NK-92 (cell line): ENCODE measurements at regions not wholly inside any gene's neighbourhood (a gene's known extent, or its start where the extent isn't known, plus 50 kb on each side); places are given as distances from the start of the nearest gene placed in this dataset.
"Not testable (repeated sequence)": the region's sequence is repeated elsewhere in the genome, so short reads cannot be mapped to it uniquely, and the experiment has no call there.

Experiments used
- DNase-seq: peaks from one replicate; lab custom pipeline; 2025; ENCODE audit not compliant: unreplicated experiment; lab: John Stamatoyannopoulos, UW

DNA sequence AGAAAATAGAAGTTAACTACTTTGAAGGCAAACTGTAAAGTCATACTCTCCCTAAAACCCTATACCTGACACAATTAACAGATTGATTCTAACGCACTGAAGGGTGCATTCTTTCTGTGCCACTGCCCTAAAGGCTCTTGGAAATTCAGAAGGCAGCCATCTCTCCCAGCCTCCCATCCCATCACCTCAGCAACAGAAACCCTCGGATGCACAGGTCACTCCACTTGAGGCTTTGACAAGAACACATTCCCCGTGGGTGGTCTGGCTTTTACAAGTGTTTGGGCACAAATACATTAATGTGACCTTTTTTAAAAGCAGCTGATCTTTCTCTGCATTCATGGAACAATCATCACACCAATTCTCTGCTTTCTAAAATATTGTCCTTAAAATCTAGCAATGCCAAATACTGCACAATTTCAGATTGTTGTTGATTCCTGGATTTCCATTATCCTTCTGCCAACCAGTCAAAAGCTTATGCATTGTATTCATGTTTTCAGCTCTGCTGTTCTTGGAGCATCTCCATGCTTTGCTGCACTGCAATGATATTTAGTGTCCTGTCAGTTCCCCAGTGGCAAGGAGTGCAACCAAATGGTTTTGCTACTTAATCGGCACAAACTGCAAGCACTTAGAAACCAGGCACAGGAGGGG is 175.6 kb downstream of the TMEM161B start:
- no peak for DNase-seq

DNA sequence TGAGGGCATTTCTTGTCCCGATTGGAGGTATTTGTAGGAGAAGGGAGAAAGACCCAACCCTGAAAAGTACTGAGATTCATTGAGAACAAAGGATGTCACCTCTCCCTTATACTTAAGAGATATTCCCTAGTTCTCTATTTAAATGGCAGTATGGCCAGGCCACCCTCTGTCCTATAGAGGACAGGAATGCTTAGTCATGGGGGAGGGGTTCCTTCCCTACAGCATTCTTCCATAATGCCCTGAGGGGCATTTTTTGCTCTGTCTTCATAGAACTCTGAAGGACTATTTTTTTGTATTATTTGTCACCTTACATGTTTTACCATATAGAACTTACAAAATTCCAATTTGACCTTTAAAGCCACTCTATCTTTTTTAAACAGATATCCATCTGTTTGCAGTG is 176.3 kb downstream of the TMEM161B start:
- DNase-seq = no peak

DNA sequence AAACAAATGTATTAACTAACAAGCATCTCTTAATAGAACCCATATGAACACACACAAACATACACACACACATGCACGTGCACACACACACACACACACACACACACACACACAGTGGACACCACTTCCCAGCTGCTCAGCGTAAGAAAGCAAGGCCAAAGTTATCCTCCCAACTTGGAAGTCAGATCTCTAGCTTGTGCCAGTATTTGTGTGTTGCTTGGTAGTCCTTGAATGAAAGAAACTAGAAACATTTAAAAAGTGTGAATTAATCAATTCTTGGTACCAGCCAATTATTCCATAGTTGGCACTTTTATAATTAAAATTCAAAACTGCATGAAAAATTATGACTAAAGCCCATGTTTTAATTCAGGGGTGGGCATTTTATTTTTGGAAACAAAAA is 178.1 kb downstream of the TMEM161B start:
- DNase-seq = no peak

DNA sequence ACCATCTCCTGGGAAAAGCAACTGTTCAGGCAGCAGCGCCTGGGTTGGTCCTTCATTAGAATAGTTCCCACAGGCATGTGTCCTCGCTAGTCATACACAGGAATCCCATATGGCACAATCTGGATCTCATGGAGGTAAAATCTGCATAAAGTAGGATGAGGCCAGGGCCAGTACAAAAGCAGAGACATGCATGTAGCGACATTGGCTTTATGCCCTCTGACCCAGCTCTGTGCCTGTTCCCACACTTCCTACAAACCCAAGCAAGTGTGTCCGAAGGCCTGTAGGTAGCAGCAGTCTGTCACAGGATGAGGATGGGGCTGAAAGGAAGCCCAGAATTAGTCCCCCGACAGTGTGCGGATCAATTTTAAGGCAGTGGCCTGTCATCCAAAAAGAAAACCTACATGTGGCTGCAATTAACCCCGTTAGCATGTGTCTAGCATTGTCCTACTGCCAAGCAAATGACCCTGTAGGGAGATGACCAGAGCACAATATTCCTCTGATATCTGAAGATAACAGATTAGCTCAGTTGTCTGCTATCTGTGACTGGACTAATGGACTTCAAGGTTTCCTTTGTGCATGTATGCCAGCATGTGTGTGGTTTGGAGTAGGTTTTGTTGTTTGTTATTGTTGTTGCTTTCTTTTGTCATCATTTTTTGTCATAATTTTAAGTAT is 178.8 kb downstream of the TMEM161B start:
- no peak for DNase-seq

DNA sequence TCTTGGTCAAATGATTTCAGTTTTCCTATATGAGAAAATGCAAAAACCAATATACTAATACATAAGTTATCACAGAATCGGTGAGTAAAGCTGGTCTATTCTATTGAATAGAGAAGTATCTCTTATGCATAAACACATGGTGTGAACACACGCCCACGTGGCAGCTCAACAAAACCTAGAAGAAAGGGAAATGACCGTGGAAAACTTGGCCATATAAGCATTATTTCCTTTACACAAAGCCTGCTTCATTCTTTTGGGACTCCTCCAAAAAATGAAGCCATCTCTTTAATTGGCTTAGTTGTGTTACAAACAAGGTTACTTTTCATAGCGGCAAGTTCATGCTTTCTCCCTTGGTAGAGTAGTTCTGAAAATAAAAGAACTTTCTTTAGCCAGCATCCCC is 183.2 kb downstream of the TMEM161B start:
- DNase-seq = no peak

DNA sequence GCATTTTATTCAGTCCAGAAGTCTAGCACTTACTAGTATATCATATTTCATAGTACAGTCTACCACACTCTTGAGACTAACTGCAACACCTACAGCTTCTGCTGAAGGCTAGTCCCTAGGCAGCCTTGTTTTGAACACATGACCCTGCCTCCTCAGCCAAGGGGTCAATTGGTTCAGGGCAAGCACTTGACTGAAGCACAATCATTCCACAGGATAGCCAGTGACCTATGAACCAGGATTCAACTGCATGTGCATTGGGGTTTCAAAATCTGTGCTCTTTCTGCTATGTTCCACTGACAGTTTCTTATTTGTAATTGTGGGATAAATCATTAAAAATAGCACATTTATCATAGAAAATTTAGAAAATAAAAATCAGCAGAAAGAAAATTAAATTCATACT is 186.8 kb downstream of the TMEM161B start:
- no peak for DNase-seq

DNA sequence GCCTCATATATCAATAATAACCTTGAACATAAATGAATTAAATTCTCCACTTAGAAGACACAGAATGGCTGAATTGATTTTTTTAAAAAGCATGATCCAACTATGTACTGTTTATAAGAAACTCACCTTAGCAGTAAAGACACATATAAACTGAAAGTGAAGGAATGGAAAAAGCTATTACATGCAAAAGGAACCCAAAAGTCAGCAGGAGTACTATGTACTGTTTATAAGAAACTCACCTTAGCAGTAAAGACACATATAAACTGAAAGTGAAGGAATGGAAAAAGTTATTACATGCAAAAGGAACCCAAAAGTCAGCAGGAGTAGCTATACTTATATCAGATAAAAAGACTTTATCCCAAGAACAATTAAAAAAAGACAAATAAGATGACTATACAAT is 204.8 kb downstream of the TMEM161B start:
- DNase-seq = no peak

DNA sequence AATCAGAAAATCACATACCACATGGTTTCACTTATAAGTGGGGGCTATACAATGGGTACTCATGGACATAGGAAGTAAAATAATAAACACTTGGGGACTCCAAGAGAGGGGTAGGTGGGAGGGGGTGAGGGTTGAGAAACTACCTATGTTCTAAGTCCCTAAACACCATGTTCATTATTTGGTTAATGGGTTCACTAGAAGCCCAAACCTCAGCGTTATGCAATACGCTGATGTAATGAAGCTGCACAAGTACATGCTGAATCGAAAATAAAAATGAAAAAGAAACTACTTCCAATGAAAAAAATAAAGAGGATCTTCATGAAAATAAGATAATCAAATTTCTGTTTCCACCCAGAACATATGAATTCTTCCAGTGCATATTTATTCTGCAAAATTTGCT is 208.5 kb downstream of the TMEM161B start:
- DNase-seq = no peak

DNA sequence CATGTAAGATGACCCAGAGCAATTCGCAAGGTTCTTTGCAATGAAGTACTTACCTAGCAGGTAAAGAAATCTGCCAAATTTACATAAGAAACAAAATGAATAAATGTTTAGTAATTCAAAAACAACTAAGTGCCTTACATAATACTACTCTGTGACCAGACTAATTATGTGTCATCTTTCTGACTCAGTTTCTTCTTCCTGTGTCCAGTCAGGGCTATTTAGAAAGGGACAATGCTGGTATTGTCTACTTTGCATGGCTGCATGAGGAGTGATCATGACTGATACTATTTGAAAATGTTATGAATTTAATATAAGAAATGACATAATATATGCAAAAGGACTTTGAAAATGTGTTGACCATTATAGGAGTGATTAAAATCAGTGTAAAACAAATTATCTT is 210.0 kb downstream of the TMEM161B start:
- DNase-seq = no peak

DNA sequence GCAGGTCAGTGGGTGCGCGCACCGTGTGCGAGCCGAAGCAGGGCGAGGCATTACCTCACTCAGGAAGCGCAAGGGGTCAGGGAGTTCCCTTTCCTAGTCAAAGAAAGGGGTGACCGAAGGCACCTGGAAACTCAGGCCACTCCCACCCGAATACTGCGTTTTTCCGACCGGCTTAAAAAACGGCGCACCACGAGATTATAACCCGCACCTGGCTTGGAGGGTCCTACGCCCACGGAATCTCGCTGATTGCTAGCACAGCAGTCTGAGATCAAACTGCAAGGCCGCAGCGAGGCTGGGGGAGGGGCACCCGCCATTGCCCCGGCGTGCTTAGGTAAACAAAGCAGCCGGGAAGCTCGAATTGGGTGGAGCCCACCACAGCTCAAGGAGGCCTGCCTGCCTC is 216.2 kb downstream of the TMEM161B start:
- DNase-seq = not testable (repeated sequence)

DNA sequence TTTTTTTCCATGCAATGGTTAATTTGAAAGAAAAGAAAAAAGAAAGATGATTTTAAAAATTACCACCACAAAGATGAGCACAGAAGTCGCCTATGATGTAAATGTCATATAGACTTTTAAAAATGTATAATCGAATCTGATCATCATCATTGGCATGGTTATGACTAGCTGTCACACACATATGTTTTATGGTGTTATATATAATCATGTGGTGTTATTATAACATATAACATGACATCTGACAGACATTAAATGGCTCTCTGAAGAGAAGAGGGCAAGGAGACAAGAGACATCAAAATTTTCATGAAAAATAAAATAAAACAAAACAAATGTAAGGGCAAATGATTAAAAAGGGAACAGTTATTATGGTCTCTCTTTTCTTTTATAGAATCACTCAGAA is 217.5 kb downstream of the TMEM161B start:
- DNase-seq = no peak

DNA sequence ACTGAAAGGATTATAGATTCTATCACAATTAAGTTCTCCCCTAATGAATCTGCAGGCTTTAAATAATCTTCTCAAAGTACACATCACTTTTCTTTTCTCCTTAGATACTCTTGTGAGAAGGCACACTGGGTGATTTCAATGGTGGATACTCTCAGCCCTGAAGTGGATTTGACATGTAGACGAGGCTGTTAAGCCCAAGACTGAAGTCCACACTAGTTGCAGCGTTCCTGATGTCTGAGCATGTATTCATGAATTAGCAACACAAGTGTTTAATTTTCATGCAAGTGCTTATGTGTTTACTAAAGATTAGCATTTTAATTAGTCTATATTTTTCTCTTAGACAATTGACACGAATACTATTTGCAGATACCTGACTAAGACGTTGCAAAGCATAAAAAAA is 218.9 kb downstream of the TMEM161B start:
- DNase-seq = no peak

DNA sequence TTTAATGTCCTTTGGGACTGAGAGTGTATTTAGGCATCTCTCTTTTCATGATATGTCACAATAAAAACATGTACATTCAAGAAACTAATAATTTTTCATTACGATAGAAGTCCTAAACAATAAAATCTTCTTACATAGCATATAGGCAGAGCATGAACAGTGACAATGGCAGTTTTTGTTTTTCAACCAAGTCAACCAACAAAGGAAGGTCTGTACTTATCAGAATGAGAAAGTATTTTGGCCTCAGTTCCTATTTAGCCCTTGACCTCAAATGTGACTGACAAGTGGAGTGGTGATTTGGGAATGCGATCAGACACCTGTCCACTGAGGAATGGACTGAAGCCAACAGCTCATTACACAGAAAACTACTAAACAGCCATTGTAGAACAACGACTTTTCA is 219.5 kb downstream of the TMEM161B start:
- no peak for DNase-seq

DNA sequence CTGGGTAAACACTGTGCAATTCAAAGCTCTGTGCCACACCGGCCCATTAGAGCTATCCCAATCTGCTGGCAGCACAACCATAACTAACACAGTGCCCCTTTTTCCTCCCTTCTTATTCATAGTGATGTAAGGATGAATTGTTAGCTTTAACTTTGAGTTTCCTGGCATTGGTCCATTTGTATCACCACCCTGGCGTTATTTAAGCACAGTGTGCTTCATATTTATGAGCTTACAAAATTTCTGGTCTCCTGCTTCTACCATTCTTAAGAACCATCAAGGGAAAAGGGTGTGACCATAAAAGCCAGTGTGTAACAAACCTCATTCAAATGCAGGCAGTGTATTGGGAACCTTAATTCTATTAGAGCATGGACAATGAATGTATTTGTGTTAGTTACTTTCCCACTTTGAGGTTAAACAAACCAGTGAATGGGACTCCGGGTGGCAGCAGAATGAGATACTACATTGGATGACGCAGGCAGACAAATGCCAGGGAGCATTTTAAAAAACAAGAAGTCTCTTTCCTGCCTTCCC is 222.6 kb downstream of the TMEM161B start:
- no peak for DNase-seq

DNA sequence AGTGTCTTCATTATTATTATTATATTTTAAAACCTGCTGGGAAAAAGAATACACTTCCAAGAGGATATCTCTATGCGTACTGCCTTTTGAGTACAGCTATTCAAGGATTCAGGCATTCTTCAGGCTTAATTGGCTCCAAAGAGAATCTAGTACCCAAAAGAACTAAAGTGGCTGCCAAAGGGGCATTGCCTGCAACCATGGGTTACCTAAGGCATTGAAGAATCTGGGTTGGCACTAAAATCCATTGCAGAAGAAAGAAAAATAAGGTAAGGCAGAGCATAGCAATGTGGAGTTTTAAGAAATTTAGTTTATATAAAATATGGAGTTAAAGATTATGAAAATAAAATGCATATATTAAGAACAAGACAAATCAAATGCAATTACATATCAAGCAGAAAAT is 223.5 kb downstream of the TMEM161B start:
- no peak for DNase-seq

DNA sequence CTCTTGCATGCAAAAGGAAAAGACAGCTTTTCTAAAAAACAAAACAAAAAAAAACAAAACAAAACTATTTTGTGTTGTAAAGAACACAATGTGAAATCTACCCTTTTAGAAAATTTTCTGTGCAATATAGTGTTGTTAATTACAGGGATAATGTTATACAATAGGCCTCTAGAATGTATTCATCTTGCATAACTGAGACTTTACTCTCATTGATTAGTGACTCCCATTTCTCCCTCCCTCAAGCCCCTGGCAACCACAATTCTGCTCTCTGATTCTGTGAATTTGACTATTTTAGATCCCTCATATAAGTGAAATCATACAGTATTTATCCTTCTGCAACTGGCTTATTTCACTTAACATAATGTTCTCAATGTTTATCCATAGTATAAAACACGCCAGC is 234.1 kb downstream of the TMEM161B start:
- DNase-seq = no peak

DNA sequence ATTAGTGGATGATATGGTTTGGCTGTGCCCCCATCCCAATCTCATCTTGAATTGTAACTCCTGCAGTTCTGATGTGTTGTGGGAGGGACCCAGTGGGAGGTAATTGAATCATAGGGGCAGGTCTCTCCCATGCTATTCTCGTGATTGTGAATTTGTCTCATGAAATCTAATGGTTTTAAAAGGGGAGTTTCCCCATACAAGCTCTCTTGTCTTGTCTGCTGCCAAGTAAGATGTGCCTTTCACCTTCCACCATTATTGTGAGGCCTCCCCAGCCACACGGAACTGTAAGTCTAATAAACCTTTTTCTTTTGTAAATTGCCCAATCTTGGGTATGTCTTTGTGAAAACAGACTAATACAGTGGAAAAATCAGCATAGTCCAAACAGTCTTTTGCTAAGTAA is 235.5 kb downstream of the TMEM161B start:
- DNase-seq = no peak

DNA sequence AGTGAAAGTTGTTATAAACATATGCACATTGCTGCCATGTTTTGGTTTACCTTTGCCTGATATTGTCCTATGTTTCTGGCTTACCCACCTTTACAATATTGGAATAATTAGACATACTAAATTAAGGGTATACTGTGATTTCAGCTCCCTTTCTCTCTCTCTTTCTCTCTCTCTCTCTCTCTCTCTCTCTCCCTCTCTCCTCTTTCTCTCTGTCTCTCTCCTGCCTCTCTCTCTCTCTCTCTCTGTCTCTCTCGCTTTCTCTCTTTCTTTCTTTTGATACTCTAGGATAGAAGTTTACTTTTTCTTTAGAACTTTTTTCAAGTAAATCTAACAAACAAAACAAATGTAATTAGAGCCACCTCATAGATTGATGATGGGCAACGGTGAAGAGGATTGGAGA is 239.6 kb downstream of the TMEM161B start:
- DNase-seq = no peak

DNA sequence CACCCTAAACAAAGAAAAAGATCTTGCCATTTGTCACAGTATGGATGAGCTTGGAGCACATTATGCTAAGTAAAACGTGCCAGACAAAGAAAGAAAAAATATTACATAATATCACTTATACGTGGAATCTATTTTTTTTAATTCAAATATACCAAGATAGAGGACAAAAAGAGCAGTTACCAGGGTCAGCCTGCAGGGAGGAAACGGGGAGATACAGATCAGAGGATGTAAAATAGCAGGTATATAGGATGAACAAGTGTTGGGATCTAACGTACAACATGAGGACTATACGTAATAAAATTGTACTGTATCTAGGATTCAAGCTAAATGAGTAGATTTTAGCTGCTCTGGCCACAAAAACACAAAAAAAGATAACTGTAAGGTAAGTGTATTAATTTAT is 247.5 kb downstream of the TMEM161B start:
- no peak for DNase-seq

DNA sequence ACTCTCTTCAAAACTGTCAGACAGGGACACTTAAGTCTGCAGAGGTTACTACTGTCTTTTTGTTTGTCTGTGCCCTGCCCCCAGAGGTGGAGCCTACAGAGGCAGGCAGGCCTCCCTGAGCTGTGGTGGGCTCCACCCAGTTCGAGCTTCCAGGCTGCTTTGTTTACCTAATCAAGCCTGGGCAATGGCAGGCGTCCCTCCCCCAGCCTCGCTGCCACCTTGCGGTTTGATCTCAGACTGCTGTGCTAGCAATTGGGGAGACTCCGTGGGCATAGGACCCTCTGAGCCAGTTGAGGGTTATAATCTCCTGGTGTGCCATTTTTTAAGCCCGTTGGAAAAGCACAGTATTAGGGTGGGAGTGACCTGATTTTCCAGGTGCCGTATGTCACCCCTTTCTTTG is 253.7 kb downstream of the TMEM161B start:
- not testable (repeated sequence) for DNase-seq

DNA sequence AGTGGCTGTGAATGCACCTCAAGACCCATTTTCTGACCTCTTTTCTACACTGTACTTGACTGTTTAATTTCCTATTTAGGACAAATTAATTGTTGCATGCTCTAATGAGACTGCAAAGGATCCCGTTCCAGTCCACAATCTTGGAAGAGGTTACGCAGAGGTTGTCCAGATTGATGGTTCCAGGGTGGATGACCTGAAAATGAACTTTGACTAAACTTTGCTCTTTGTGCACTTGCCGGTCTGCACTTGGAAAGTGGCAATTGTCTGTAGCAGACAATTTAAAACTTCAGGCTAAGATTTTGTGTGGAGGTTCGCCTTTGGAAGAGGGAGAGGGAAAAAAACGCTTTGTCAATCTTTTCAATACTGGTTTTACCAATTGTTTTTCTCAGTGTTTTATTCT is 267.8 kb downstream of the TMEM161B start:
- DNase-seq = no peak

DNA sequence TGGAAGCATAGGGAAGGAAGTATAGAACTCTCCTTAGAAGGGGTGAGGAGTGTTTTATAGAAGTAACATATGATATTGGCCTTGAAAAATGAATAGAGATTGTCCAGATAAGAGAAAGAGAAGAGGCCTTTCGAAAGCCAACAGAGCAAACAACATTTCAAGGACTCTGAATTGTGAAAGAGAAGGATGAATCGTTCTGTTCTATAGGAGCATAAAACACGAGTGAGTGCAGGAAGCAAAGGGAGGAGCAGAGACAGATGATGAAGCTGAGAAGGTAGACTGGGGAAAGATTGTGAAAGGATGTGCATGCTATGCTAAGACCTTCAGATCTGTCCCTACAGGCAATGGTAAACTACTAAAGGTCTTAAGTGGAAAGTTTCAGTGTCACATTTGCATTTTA is 271.0 kb downstream of the TMEM161B start:
- no peak for DNase-seq

DNA sequence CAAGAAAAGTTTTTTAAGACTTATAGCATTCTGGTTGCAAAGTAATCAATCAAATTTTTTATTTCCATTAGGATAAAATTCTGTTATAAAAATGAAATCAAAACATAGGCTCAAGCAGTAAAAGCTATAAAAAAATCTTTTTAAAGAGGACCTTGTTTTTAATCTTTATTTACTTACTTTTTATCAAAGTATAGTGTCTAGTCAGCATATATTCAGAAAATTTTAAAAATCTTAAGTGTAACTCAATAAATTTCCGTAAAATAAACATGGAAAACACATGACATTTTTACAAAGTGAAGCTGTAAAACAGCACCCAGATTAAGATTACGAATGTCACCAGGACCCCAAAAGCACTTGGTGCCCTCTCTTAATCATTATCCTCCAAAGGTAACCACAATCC is 302.4 kb downstream of the TMEM161B start:
- DNase-seq = no peak
